Gastrocnemius medialis (tissue), 4 donors: ENCODE measurements at regions not wholly inside any gene's neighbourhood (a gene's known extent, or its start where the extent isn't known, plus 50 kb on each side); places are given as distances from the start of the nearest gene placed in this dataset.

Experiments
- ATAC-seq, 2 donors: fragments of 150-250 bp; one replicate each; pipeline ENCODE4 v1.9.1; 2016
- DNase-seq, 2 donors: peaks; one replicate each; pipeline ENCODE4 v3.0.0-alpha.2; 2019
- H3K27ac ChIP-seq, 4 donors: fragments of 200-600 bp; sonication (generic); 1 replicate in 1 of 4; 2 replicates in 3 of 4; pipeline ENCODE4 v1.5.1; 2016 to 2018; ENCODE audit warnings: mild to moderate bottlenecking in 2 of 4, moderate library complexity in 1 of 4
- H3K27me3 ChIP-seq, 3 donors: fragments of 200-600 bp; sonication (generic) in 2 of 3; 1 replicate in 1 of 3; 2 replicates in 2 of 3; pipeline versions ENCODE4 v1.5.1 to v1.6.0; 2016 to 2019; ENCODE audit warnings: mild to moderate bottlenecking in 1 of 3, moderate library complexity in 1 of 3
- H3K36me3 ChIP-seq, 2 donors: fragments of 200-600 bp; sonication (generic) in 1 of 2; one replicate each; pipeline ENCODE4 v1.5.1; 2017 to 2018
- H3K4me1 ChIP-seq, 2 donors: fragments of 200-600 bp; sonication (generic) in 1 of 2; one replicate each; pipeline ENCODE4 v1.5.1; 2016 to 2017; ENCODE audit warnings: mild to moderate bottlenecking in 2 of 2
- H3K4me3 ChIP-seq, 4 donors: fragments of 200-600 bp; sonication (generic) in 3 of 4; 1 replicate in 1 of 4; 2 replicates in 3 of 4; pipeline ENCODE4 v1.5.1; 2016 to 2019; ENCODE audit warnings: mild to moderate bottlenecking in 2 of 4
- H3K9me3 ChIP-seq, 3 donors: fragments of 200-600 bp; sonication (generic) in 2 of 3; 1 replicate in 1 of 3; 2 replicates in 2 of 3; pipeline ENCODE4 v1.5.1; 2016 to 2019
- POLR2A ChIP-seq, 2 donors: fragments of 450-650 bp; IDR thresholded peaks; one replicate each; pipeline ENCODE4 v1.6.1; 2017; ENCODE audit warnings: antibody characterized with exemption in 2 of 2, mild to moderate bottlenecking in 2 of 2, moderate library complexity in 2 of 2
- in situ Hi-C, 4 donors: fragments of 200-750 bp; cut with MboI; loops; one replicate each; pipeline versions ENCODE4 v1.15.0 to v1.8.0; 2017; ENCODE audit warnings: low sequenced_read_pairs in 4 of 4
- intact Hi-C: fragments of 100-400 bp; cut with DNase I; formaldehyde crosslinking; loops from one replicate; pipeline ENCODE4 v1.15.1; 2023; ENCODE audit warnings: low total_unique reads
- TF ChIP-seq, protein P1 (sequence below), 5 experiments: fragments of 450-650 bp in 3 of 5; fragments of 200-600 bp in 2 of 5; sonication (generic) in 2 of 5; IDR thresholded peaks in 4 of 5; conservative IDR thresholded peaks in 1 of 5; 1 replicate in 4 of 5; 2 replicates in 1 of 5; pipeline ENCODE4 v1.5.1; 2016 to 2019; ENCODE audit warnings: antibody characterized with exemption in 5 of 5, mild to moderate bottlenecking in 3 of 5, moderate library complexity in 3 of 5

DNA sequence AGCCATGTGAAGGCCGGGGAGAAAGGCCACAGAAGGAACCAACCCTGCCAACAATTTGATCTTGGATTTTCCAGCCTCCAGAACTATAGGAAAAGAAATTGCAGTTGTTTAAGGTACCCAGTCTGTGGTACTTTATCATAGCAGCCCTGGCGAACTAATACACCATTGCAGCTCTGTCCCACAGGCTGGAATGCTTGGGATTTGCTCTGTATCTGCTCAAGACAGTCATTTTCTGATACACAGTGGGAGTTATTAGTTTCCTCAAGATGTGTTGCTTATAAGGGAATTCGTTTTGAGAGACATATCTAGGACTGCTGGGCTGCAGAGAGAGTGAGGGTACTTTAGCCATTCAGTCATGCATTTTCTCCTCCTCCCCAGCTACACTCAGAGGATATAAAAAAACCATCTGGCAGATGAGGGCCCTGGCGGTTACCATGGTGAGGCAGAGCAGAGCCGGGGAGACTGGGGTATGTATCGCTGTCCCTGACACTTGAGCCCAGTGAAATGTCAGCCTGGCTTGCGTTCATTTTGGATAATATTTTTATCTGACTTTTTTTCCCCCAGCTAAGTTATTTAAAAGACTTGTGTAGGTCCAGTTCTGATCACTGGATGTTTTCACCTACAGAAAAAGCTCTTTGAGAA, 104.6 kb downstream of the DIRAS3 start:
- ATAC-seq (no peak), DNase-seq (no peak)
- intact Hi-C loops (no loop called here), in situ Hi-C loops (no loop called here)
- H3K4me3 ChIP-seq: no peak overlapping the region
- TF ChIP-seq, protein P1, sequence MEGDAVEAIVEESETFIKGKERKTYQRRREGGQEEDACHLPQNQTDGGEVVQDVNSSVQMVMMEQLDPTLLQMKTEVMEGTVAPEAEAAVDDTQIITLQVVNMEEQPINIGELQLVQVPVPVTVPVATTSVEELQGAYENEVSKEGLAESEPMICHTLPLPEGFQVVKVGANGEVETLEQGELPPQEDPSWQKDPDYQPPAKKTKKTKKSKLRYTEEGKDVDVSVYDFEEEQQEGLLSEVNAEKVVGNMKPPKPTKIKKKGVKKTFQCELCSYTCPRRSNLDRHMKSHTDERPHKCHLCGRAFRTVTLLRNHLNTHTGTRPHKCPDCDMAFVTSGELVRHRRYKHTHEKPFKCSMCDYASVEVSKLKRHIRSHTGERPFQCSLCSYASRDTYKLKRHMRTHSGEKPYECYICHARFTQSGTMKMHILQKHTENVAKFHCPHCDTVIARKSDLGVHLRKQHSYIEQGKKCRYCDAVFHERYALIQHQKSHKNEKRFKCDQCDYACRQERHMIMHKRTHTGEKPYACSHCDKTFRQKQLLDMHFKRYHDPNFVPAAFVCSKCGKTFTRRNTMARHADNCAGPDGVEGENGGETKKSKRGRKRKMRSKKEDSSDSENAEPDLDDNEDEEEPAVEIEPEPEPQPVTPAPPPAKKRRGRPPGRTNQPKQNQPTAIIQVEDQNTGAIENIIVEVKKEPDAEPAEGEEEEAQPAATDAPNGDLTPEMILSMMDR (IDR thresholded peaks at IDR 0.05 in 4 of 5, conservative IDR thresholded peaks at IDR 0.05 in 1 of 5): no peak
- no peak for TF ChIP-seq POLR2A (IDR thresholded peaks at IDR 0.05)
- no peaks in the 10 kb centered on the region for H3K9me3 ChIP-seq
- H3K27ac ChIP-seq: no peak overlapping the region
- H3K27me3 ChIP-seq: no peaks in the 10 kb centered on the region
- no peaks in the 10 kb centered on the region for H3K36me3 ChIP-seq
- peaks cover 11 to 16% of the 10 kb centered on the region in 2 donors for H3K4me1 ChIP-seq

DNA sequence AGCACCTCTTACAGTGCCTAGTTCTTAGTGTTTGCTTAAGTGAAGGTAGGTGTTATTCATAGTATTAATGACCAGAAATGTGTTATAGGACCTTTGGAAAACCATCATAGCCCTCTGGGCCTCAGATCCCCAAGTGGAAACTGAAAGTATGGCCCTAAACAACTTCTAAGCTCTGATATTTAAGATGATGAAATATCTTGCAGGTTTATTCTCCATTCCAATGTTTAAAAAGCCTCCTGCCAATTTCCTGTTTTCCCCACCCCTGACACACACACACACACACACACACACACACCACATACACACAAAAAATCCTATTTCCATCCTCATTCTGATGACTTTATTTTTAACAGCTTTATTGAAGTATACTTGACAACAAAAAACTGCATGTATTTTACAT, 108.2 kb downstream of the DIRAS3 start:
- TF ChIP-seq, protein P1 (IDR thresholded peaks at IDR 0.05 in 4 of 5, conservative IDR thresholded peaks at IDR 0.05 in 1 of 5): no peak
- intact Hi-C loops: no loop called here

DNA sequence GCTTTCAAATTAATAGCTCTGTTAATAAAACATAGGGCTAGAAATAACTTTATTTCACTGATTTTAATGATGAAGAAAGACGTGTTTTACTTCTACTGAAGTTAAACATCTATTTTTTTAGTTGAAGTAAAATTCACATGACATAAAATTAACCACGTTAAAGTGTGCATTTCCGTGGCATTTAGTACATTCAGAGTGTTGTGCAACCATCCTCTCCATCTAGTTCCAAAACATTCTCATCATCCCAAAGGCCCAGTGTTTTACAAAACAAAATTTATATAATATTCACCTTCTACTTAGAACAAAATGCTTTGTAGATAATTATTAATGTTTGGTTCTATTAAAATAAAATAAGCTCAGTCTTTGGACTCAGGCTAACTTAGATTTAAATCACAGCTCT, 108.5 kb upstream of the GNG12 start:
- peaks cover 7 to 9% of the 10 kb centered on the region in 2 donors for H3K4me1 ChIP-seq
- H3K9me3 ChIP-seq: no peaks in the 10 kb centered on the region
- H3K4me3 ChIP-seq: no peak overlapping the region
- intact Hi-C loops (no loop called here), in situ Hi-C loops (no loop called here)
- H3K27ac ChIP-seq: no peak overlapping the region
- no peaks in the 10 kb centered on the region for H3K36me3 ChIP-seq
- no peaks in the 10 kb centered on the region for H3K27me3 ChIP-seq
- TF ChIP-seq, protein P1 (IDR thresholded peaks at IDR 0.05 in 4 of 5, conservative IDR thresholded peaks at IDR 0.05 in 1 of 5): no peak
- no peak for TF ChIP-seq POLR2A (IDR thresholded peaks at IDR 0.05)
- ATAC-seq (no peak), DNase-seq (no peak)

More for the DNA sequence above, 108.2 kb downstream of the DIRAS3 start:
- no peak for ATAC-seq
- H3K27me3 ChIP-seq: no peaks in the 10 kb centered on the region
- no peak for DNase-seq
- in situ Hi-C loops: no loop called here
- H3K9me3 ChIP-seq: no peaks in the 10 kb centered on the region
- no peaks in the 10 kb centered on the region for H3K36me3 ChIP-seq
- peaks cover 11 to 14% of the 10 kb centered on the region in 2 donors for H3K4me1 ChIP-seq
- no peak overlapping the region for H3K4me3 ChIP-seq
- no peak overlapping the region for H3K27ac ChIP-seq

DNA sequence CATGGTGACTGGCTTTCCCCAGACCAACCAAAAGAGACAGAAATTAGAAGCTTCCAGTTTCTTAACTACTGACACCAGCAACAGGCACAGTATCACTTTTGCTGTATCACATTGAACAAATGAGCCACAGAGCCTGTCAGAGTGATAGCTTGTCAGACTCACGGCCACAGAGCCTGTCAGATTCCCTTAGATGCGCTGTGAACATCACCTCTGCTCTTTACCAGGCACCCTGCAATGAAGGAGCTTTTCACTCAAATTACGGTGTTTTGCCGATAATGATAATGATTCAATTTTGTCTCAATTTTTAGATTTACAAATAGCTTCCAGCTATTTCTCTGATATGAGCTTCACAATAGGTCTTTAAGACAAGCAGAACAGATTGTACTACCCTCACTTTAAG, 107.9 kb upstream of the GNG12 start:
- intact Hi-C loops (no loop called here), in situ Hi-C loops (no loop called here)
- Histone ChIP-seq H3K36me3 (no peaks in the 10 kb centered on the region), H3K27ac (no peak overlapping the region), H3K4me3 (no peak overlapping the region), H3K9me3 (no peaks in the 10 kb centered on the region), H3K27me3 (no peaks in the 10 kb centered on the region), H3K4me1 (peaks cover 4 to 7% of the 10 kb centered on the region in 2 donors)
- no peak for ATAC-seq
- no peak for TF ChIP-seq POLR2A (IDR thresholded peaks at IDR 0.05)
- no peak for DNase-seq

DNA sequence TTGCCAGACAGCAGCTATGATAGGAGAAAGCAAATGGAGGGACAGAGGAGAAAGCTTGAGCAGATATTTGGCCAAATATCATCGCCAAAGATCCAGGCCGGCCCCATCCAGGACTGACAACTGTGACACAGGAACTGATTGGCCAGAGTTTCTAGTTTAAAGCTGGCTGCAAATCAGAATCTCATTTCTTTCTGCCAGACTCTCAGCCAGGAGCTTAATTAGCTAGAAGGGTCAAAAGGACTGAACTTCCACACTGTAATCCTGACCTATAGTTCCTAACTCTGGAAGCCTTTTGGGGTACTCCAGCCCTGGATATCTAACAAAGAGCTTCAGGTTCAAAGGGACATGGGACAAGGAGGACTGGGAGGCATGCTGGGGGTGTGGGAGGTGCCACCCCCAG, 106.7 kb upstream of the GNG12 start:
- Histone ChIP-seq H3K36me3 (no peaks in the 10 kb centered on the region), H3K9me3 (no peaks in the 10 kb centered on the region), H3K4me3 (no peak overlapping the region), H3K4me1 (no peaks in the 10 kb centered on the region), H3K27ac (no peak overlapping the region), H3K27me3 (no peaks in the 10 kb centered on the region)
- in situ Hi-C loops: no loop called here
- no peak for ATAC-seq
- no peak for TF ChIP-seq POLR2A (IDR thresholded peaks at IDR 0.05)
- TF ChIP-seq, protein P1 (IDR thresholded peaks at IDR 0.05 in 4 of 5, conservative IDR thresholded peaks at IDR 0.05 in 1 of 5): no peak
- intact Hi-C loops: no loop called here
- DNase-seq: no peak
